Neural progenitor cell (in vitro differentiated cells): ENCODE measurements at regions not wholly inside any gene's neighbourhood (a gene's known extent, or its start where the extent isn't known, plus 50 kb on each side); places are given as distances from the start of the nearest gene placed in this dataset.
A peak's percentile ranks its signal among the peaks of the same experiment; 100 is the strongest.

Experiments
- DNase-seq: peaks from one replicate; pipeline ENCODE4 v3.0.0-alpha.2; 2016; ENCODE audit warnings: low spot score
- H2AFZ ChIP-seq: fragments of 200-600 bp; sonication (generic); replicated peaks from 2 replicates; pipeline ENCODE4 v1.6.1; 2016; ENCODE audit warnings: antibody characterized with exemption
- H3F3A ChIP-seq: fragments of 200-600 bp; sonication (generic); 2 replicates; pipeline ENCODE4 v1.6.1; 2016; ENCODE audit warnings: antibody characterized with exemption, low read depth
- H3K27ac ChIP-seq: fragments of 200-600 bp; sonication (generic); 2 replicates; pipeline ENCODE4 v1.5.1; 2016; ENCODE audit warnings: mild to moderate bottlenecking
- H3K27me3 ChIP-seq: fragments of 200-600 bp; sonication (generic); 2 replicates; pipeline ENCODE4 v1.6.1; 2016; ENCODE audit warnings: mild to moderate bottlenecking, moderate library complexity
- H3K36me3 ChIP-seq: fragments of 200-600 bp; sonication (generic); 2 replicates; pipeline ENCODE4 v1.5.1; 2016
- H3K4me1 ChIP-seq: fragments of 200-600 bp; sonication (generic); 2 replicates; pipeline ENCODE4 v1.6.1; 2016; ENCODE audit warnings: mixed run types
- H3K4me2 ChIP-seq: fragments of 200-600 bp; sonication (generic); 2 replicates; pipeline ENCODE4 v1.6.1; 2016
- H3K4me3 ChIP-seq: fragments of 200-600 bp; sonication (generic); 2 replicates; pipeline ENCODE4 v1.5.1; 2016
- H3K79me2 ChIP-seq: fragments of 200-600 bp; sonication (generic); 2 replicates; pipeline ENCODE4 v1.6.1; 2016; ENCODE audit warnings: low read depth
- H3K9ac ChIP-seq: fragments of 200-600 bp; sonication (generic); 2 replicates; pipeline ENCODE4 v1.6.1; 2016
- H3K9me3 ChIP-seq: fragments of 200-600 bp; sonication (generic); 2 replicates; pipeline ENCODE4 v1.5.1; 2016; ENCODE audit warnings: low read depth
- H4K20me1 ChIP-seq: fragments of 200-600 bp; sonication (generic); 2 replicates; pipeline ENCODE4 v1.6.1; 2016; ENCODE audit warnings: low read depth
- H3K27ac Mint-ChIP-seq: 3 replicates; pipeline ENCODE4 v1.8.0; 2021; ENCODE audit warnings: mixed read lengths
- H3K27me3 Mint-ChIP-seq: 2 replicates; pipeline ENCODE4 v1.8.0; 2022; ENCODE audit warnings: low read depth, mild to moderate bottlenecking, inconsistent platforms, moderate library complexity, mixed read lengths; ENCODE audit not compliant: insufficient read depth
- H3K36me3 Mint-ChIP-seq: 3 replicates; pipeline ENCODE4 v1.8.0; 2021; ENCODE audit warnings: mixed read lengths
- H3K4me1 Mint-ChIP-seq: 3 replicates; pipeline ENCODE4 v1.8.0; 2021; ENCODE audit warnings: mixed read lengths
- H3K4me3 Mint-ChIP-seq: 3 replicates; pipeline ENCODE4 v1.8.0; 2021; ENCODE audit warnings: mild to moderate bottlenecking, moderate library complexity, mixed read lengths
- H3K9me3 Mint-ChIP-seq: 3 replicates; pipeline ENCODE4 v1.8.0; 2020; ENCODE audit warnings: mixed read lengths
- CTCF ChIP-seq: fragments of 200-600 bp; sonication (generic); IDR thresholded peaks from 2 replicates; pipeline ENCODE4 v1.5.1; 2017; ENCODE audit warnings: antibody characterized with exemption, mild to moderate bottlenecking
- EZH2 ChIP-seq: fragments of 200-600 bp; sonication (generic); IDR thresholded peaks from 2 replicates; pipeline ENCODE4 v1.6.1; 2017; ENCODE audit warnings: antibody characterized with exemption, mild to moderate bottlenecking, moderate library complexity
- EZH2phosphoT487 ChIP-seq: fragments of 200-600 bp; sonication (generic); IDR thresholded peaks from 2 replicates; pipeline ENCODE4 v1.6.1; 2017; ENCODE audit warnings: antibody characterized with exemption

- Histone ChIP-seq H3K4me2 (no peak overlapping the region), H3K79me2 (no peaks in the 10 kb centered on the region), H3K36me3 (no peaks in the 10 kb centered on the region), H3K9me3 (no peaks in the 10 kb centered on the region), H3K4me1 (no peaks in the 10 kb centered on the region), H3K27me3 (no peaks in the 10 kb centered on the region), H3K4me3 (no peak overlapping the region), H3K27ac (no peak overlapping the region), H3F3A (no peaks in the 10 kb centered on the region), H4K20me1 (no peaks in the 10 kb centered on the region), H3K9ac (no peak overlapping the region), H2AFZ (no peak overlapping the region)
- Mint-ChIP-seq H3K36me3 (no peaks in the 10 kb centered on the region), H3K4me3 (no peak overlapping the region), H3K4me1 (no peaks in the 10 kb centered on the region), H3K9me3 (peaks cover 3% of the 10 kb centered on the region), H3K27me3 (peaks cover 2% of the 10 kb centered on the region), H3K27ac (no peak overlapping the region)
- no peak for TF ChIP-seq CTCF
- no peak for TF ChIP-seq EZH2phosphoT487
- TF ChIP-seq EZH2 = no peak
- DNase-seq = no peak
These were observed 184.2 kb upstream of the RHOBTB1 start for GRCh38 chr10:61128196-61128595.

GRCh38 chr10:61125560-61126170 is 181.7 kb upstream of the RHOBTB1 start:
- Histone ChIP-seq H4K20me1 (no peaks in the 10 kb centered on the region), H3F3A (no peaks in the 10 kb centered on the region), H3K27me3 (no peaks in the 10 kb centered on the region), H2AFZ (no peak overlapping the region), H3K4me1 (no peaks in the 10 kb centered on the region), H3K4me3 (no peak overlapping the region), H3K9me3 (no peaks in the 10 kb centered on the region), H3K4me2 (no peak overlapping the region), H3K79me2 (no peaks in the 10 kb centered on the region), H3K36me3 (no peaks in the 10 kb centered on the region), H3K27ac (no peak overlapping the region), H3K9ac (no peak overlapping the region)
- no peak for DNase-seq
- no peak overlapping the region for H3K4me3 Mint-ChIP-seq
- H3K27me3 Mint-ChIP-seq = peaks cover 2% of the 10 kb centered on the region
- peaks cover 2% of the 10 kb centered on the region for H3K9me3 Mint-ChIP-seq
- H3K36me3 Mint-ChIP-seq = no peaks in the 10 kb centered on the region
- H3K4me1 Mint-ChIP-seq = no peaks in the 10 kb centered on the region
- no peak overlapping the region for H3K27ac Mint-ChIP-seq
- no peak for TF ChIP-seq EZH2
- TF ChIP-seq CTCF = no peak
- TF ChIP-seq EZH2phosphoT487 = no peak

GRCh38 chr10:61124756-61125530 is 181.0 kb upstream of the RHOBTB1 start:
- Histone ChIP-seq H3K9ac (no peak overlapping the region), H3K9me3 (no peaks in the 10 kb centered on the region), H4K20me1 (no peaks in the 10 kb centered on the region), H3K27me3 (no peaks in the 10 kb centered on the region), H3K79me2 (no peaks in the 10 kb centered on the region), H3K4me2 (no peak overlapping the region), H3F3A (no peaks in the 10 kb centered on the region), H3K4me1 (no peaks in the 10 kb centered on the region), H2AFZ (no peak overlapping the region), H3K4me3 (no peak overlapping the region), H3K27ac (no peak overlapping the region), H3K36me3 (no peaks in the 10 kb centered on the region)
- H3K9me3 Mint-ChIP-seq = peaks cover 2% of the 10 kb centered on the region
- H3K4me1 Mint-ChIP-seq = no peaks in the 10 kb centered on the region
- no peak overlapping the region for H3K4me3 Mint-ChIP-seq
- H3K27ac Mint-ChIP-seq = no peak overlapping the region
- TF ChIP-seq EZH2 = no peak
- no peak for TF ChIP-seq EZH2phosphoT487
- DNase-seq = peak; percentile 8
- H3K36me3 Mint-ChIP-seq = no peaks in the 10 kb centered on the region
- H3K27me3 Mint-ChIP-seq = peaks cover 2% of the 10 kb centered on the region

- Mint-ChIP-seq H3K27me3 (no peaks in the 10 kb centered on the region), H3K4me1 (no peaks in the 10 kb centered on the region), H3K27ac (no peak overlapping the region), H3K4me3 (no peak overlapping the region), H3K9me3 (no peaks in the 10 kb centered on the region), H3K36me3 (no peaks in the 10 kb centered on the region)
- no peaks in the 10 kb centered on the region for H3K9me3 ChIP-seq
- H3K79me2 ChIP-seq = no peaks in the 10 kb centered on the region
- no peaks in the 10 kb centered on the region for H3F3A ChIP-seq
- H3K27me3 ChIP-seq = no peaks in the 10 kb centered on the region
- H3K9ac ChIP-seq = no peak overlapping the region
- TF ChIP-seq EZH2 = no peak
- H3K4me3 ChIP-seq = no peak overlapping the region
- no peak for DNase-seq
- no peak overlapping the region for H3K27ac ChIP-seq
- H3K4me2 ChIP-seq = no peak overlapping the region
- H3K36me3 ChIP-seq = no peaks in the 10 kb centered on the region
- H3K4me1 ChIP-seq = no peaks in the 10 kb centered on the region
- H4K20me1 ChIP-seq = no peaks in the 10 kb centered on the region
- no peak overlapping the region for H2AFZ ChIP-seq
These were observed 176.8 kb upstream of the RHOBTB1 start for GRCh38 chr10:61120805-61121204.
